22Rv1 (cell line): ENCODE measurements at regions not wholly inside any gene's neighbourhood (a gene's known extent, or its start where the extent isn't known, plus 50 kb on each side); places are given as distances from the start of the nearest gene placed in this dataset.

Source experiments
- ZFX ChIP-seq: fragments of 450-650 bp; IDR thresholded peaks from 2 replicates; pipeline ENCODE4 v1.6.1; 2017; ENCODE audit warnings: antibody characterized with exemption, borderline replicate concordance
- TF ChIP-seq, protein P1 (sequence below): fragments of 450-650 bp; IDR thresholded peaks from 2 replicates; pipeline ENCODE4 v1.5.1; 2017; ENCODE audit warnings: mild to moderate bottlenecking

- TF ChIP-seq, protein P1, sequence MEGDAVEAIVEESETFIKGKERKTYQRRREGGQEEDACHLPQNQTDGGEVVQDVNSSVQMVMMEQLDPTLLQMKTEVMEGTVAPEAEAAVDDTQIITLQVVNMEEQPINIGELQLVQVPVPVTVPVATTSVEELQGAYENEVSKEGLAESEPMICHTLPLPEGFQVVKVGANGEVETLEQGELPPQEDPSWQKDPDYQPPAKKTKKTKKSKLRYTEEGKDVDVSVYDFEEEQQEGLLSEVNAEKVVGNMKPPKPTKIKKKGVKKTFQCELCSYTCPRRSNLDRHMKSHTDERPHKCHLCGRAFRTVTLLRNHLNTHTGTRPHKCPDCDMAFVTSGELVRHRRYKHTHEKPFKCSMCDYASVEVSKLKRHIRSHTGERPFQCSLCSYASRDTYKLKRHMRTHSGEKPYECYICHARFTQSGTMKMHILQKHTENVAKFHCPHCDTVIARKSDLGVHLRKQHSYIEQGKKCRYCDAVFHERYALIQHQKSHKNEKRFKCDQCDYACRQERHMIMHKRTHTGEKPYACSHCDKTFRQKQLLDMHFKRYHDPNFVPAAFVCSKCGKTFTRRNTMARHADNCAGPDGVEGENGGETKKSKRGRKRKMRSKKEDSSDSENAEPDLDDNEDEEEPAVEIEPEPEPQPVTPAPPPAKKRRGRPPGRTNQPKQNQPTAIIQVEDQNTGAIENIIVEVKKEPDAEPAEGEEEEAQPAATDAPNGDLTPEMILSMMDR, result no peak
- TF ChIP-seq ZFX, result no peak
Measured at GRCh38 chrX:110428144-110428543, 69.5 kb downstream of the RTL9 start.
